C4-2B (cell line): ENCODE measurements at regions not wholly inside any gene's neighbourhood (a gene's known extent, or its start where the extent isn't known, plus 50 kb on each side); places are given as distances from the start of the nearest gene placed in this dataset.

Experiments
- CTCF ChIP-seq: fragments of 450-650 bp; conservative IDR thresholded peaks from 2 replicates; pipeline ENCODE4 v1.5.1; 2017; ENCODE audit warnings: mild to moderate bottlenecking
- ZFX ChIP-seq: fragments of 450-650 bp; IDR thresholded peaks from 2 replicates; pipeline ENCODE4 v1.6.1; 2017

GRCh38 chr2:146317959-146318358, 1526.9 kb upstream of the ACVR2A start:
- no peak for TF ChIP-seq CTCF
- no peak for TF ChIP-seq ZFX
